ENCODE measurements at regions not wholly inside any gene's neighbourhood (a gene's known extent, or its start where the extent isn't known, plus 50 kb on each side); places are given as distances from the start of the nearest gene placed in this dataset.

GRCh38 chr11:70542406-70542805, 144.1 kb downstream of the CTTN start:
- Histone ChIP-seq H3K27me3 (no peaks in the 10 kb centered on the region), H3K36me3 (no peaks in the 10 kb centered on the region), H3K4me3 (no peak overlapping the region), H3K9me3 (peaks cover 0 to 24% (median 0%) of the 10 kb centered on the region in 4 donors), H3K4me1 (no peaks in the 10 kb centered on the region), H3K27ac (no peak overlapping the region)
- TF ChIP-seq EP300 (IDR thresholded peaks at IDR 0.05) (no peak), CTCF (IDR thresholded peaks at IDR 0.05) (no peak), POLR2A (IDR thresholded peaks at IDR 0.05) (no peak)
- DNase-seq (ENCODE audit: low spot score in 2 of 2): no peak
- WGBS, 2 donors: 75 to 89% methylated on average over 6 of the region's 6 CpGs

GRCh38 chr11:70542811-70543210, 144.5 kb downstream of the CTTN start:
- DNase-seq (ENCODE audit: low spot score in 2 of 2): no peak
- TF ChIP-seq CTCF (IDR thresholded peaks at IDR 0.05): no peak
- TF ChIP-seq POLR2A (IDR thresholded peaks at IDR 0.05): no peak
- no peak for TF ChIP-seq EP300 (IDR thresholded peaks at IDR 0.05)
- Histone ChIP-seq H3K4me1 (no peaks in the 10 kb centered on the region), H3K36me3 (no peaks in the 10 kb centered on the region), H3K4me3 (no peak overlapping the region), H3K27ac (no peak overlapping the region), H3K27me3 (no peaks in the 10 kb centered on the region), H3K9me3 (peaks cover 0 to 24% (median 0%) of the 10 kb centered on the region in 4 donors)
- 88 to 90% methylated on average over 12 of the region's 12 CpGs for WGBS, 2 donors

GRCh38 chr11:70543611-70544010, 145.3 kb downstream of the CTTN start:
- no peak for DNase-seq (ENCODE audit: low spot score in 2 of 2)
- WGBS, 2 donors: 62 to 73% methylated on average over 7 of the region's 7 CpGs
- TF ChIP-seq EP300 (IDR thresholded peaks at IDR 0.05) (no peak), CTCF (IDR thresholded peaks at IDR 0.05) (no peak), POLR2A (IDR thresholded peaks at IDR 0.05) (no peak)

GRCh38 chr11:70544067-70544773, 145.9 kb downstream of the CTTN start:
- Histone ChIP-seq H3K4me3 (no peak overlapping the region), H3K36me3 (no peaks in the 10 kb centered on the region), H3K27me3 (no peaks in the 10 kb centered on the region), H3K27ac (no peak overlapping the region), H3K4me1 (no peaks in the 10 kb centered on the region), H3K9me3 (peaks cover 0 to 23% (median 0%) of the 10 kb centered on the region in 4 donors)
- no peak for DNase-seq (ENCODE audit: low spot score in 2 of 2)
- TF ChIP-seq POLR2A (IDR thresholded peaks at IDR 0.05): no peak
- TF ChIP-seq EP300 (IDR thresholded peaks at IDR 0.05): no peak
- no peak for TF ChIP-seq CTCF (IDR thresholded peaks at IDR 0.05)
- WGBS, 2 donors: 70 to 79% methylated on average over 11 to 13 of the region's 17 CpGs

More at GRCh38 chr11:70543611-70544010, 145.3 kb downstream of the CTTN start:
- Histone ChIP-seq H3K9me3 (peaks cover 0 to 24% (median 0%) of the 10 kb centered on the region in 4 donors), H3K4me3 (no peak overlapping the region), H3K27me3 (no peaks in the 10 kb centered on the region), H3K4me1 (no peaks in the 10 kb centered on the region), H3K27ac (no peak overlapping the region), H3K36me3 (no peaks in the 10 kb centered on the region)

GRCh38 chr11:70544774-70545609, 146.7 kb downstream of the CTTN start:
- DNase-seq (ENCODE audit: low spot score in 2 of 2): no peak

More at GRCh38 chr11:70544774-70545609, 146.7 kb downstream of the CTTN start:
- TF ChIP-seq POLR2A (IDR thresholded peaks at IDR 0.05): no peak
- no peak for TF ChIP-seq CTCF (IDR thresholded peaks at IDR 0.05)
- TF ChIP-seq EP300 (IDR thresholded peaks at IDR 0.05): no peak
- Histone ChIP-seq H3K4me3 (no peak overlapping the region), H3K27ac (no peak overlapping the region), H3K4me1 (no peaks in the 10 kb centered on the region), H3K9me3 (peaks cover 0 to 16% (median 0%) of the 10 kb centered on the region in 4 donors), H3K36me3 (no peaks in the 10 kb centered on the region), H3K27me3 (no peaks in the 10 kb centered on the region)
- 71 to 72% methylated on average over 35 to 36 of the region's 36 CpGs for WGBS, 2 donors
